Activated CD4-positive, alpha-beta T cell treated with anti-CD3 and anti-CD28 coated beads for 36 hours (primary cell): ENCODE measurements at regions not wholly inside any gene's neighbourhood (a gene's known extent, or its start where the extent isn't known, plus 50 kb on each side); places are given as distances from the start of the nearest gene placed in this dataset.

Experiments
- ATAC-seq: fragments of 200-7000 bp; cut with Tn5 transposase; one replicate; pipeline ENCODE4 v1.10.0; 2021; ENCODE audit warnings: mild to moderate bottlenecking, moderate library complexity
- CTCF ChIA-PET: fragments of 350-600 bp; sonication (Branson Sonifier 250); formaldehyde crosslinking; loops from one replicate; lab custom pipeline; 2021; ENCODE audit warnings: antibody characterized with exemption; lab: Charles Lee
- POLR2A ChIA-PET: fragments of 350-600 bp; sonication (Branson Sonifier 250); formaldehyde crosslinking; loops from one replicate; lab custom pipeline; 2021; ENCODE audit warnings: antibody characterized with exemption, inconsistent platforms; lab: Charles Lee
- DNase-seq: peaks from one replicate; pipeline ENCODE4 v3.0.0-alpha.2; 2020
- H3K27ac Mint-ChIP-seq: one replicate; pipeline ENCODE4 v1.8.0; 2021; ENCODE audit warnings: mixed read lengths
- H3K27me3 Mint-ChIP-seq: one replicate; pipeline ENCODE4 v1.8.0; 2021; ENCODE audit warnings: mixed read lengths
- H3K36me3 Mint-ChIP-seq: one replicate; pipeline ENCODE4 v1.8.0; 2021; ENCODE audit warnings: low read depth, mixed read lengths
- H3K4me1 Mint-ChIP-seq: one replicate; pipeline ENCODE4 v1.8.0; 2021; ENCODE audit warnings: mixed read lengths
- H3K4me3 Mint-ChIP-seq: one replicate; pipeline ENCODE4 v1.8.0; 2021; ENCODE audit warnings: mild to moderate bottlenecking, moderate library complexity, mixed read lengths
- H3K9me3 Mint-ChIP-seq: one replicate; pipeline ENCODE4 v1.8.0; 2021; ENCODE audit warnings: low read depth, mixed read lengths
- intact Hi-C, 2 experiments: fragments of 100-400 bp; cut with DNase I in 1 of 2; cut with micrococcal nuclease in 1 of 2; formaldehyde crosslinking; loops; one replicate each; pipeline versions ENCODE4 v1.14.2 to v1.15.1; 2022 to 2024; cut with DNase I, micrococcal nuclease

- ATAC-seq (peak; percentile 36), DNase-seq (peak; percentile 68)
- no peaks in the 10 kb centered on the region for H3K27me3 Mint-ChIP-seq
- H3K36me3 Mint-ChIP-seq, result no peaks in the 10 kb centered on the region
- no peak overlapping the region for H3K4me3 Mint-ChIP-seq
- no peaks in the 10 kb centered on the region for H3K9me3 Mint-ChIP-seq
- ChIA-PET CTCF (interaction anchor here (1.1 kb wide), 1 partner anchor 612 kb away, joined by 4 read pairs; no protein-coding TSS in a partner anchor), POLR2A (no interaction called here)
- no peaks in the 10 kb centered on the region for H3K4me1 Mint-ChIP-seq
- H3K27ac Mint-ChIP-seq, result no peak overlapping the region
- intact Hi-C loops, result loop anchor here (1.0 to 10.0 kb wide), 3 partner anchors 609 to 761 kb away; no protein-coding TSS in a partner anchor
These were observed 814.8 kb downstream of the MAFB start for GRCh38 chr20:39874049-39874893.

- H3K4me3 Mint-ChIP-seq, result no peak overlapping the region
- no peak for ATAC-seq
- ChIA-PET CTCF (interaction anchor here (1.1 kb wide), 1 partner anchor 611 kb away, joined by 4 read pairs; no protein-coding TSS in a partner anchor), POLR2A (no interaction called here)
- intact Hi-C loops, result loop anchor here in 1 of 2 experiments (10.0 kb wide), 1 partner anchor 608 kb away; no protein-coding TSS in a partner anchor
- no peak overlapping the region for H3K27ac Mint-ChIP-seq
- H3K9me3 Mint-ChIP-seq, result no peaks in the 10 kb centered on the region
- H3K36me3 Mint-ChIP-seq, result no peaks in the 10 kb centered on the region
- DNase-seq, result no peak
- no peaks in the 10 kb centered on the region for H3K4me1 Mint-ChIP-seq
- H3K27me3 Mint-ChIP-seq, result no peaks in the 10 kb centered on the region
These were observed 815.8 kb downstream of the MAFB start for GRCh38 chr20:39873286-39873685.

GRCh38 chr20:39871013-39871412 lies 818.0 kb downstream of the MAFB start:
- no peak for ATAC-seq
- no peak overlapping the region for H3K4me3 Mint-ChIP-seq
- H3K27me3 Mint-ChIP-seq, result peaks cover 3% of the 10 kb centered on the region
- CTCF ChIA-PET, result no interaction called here
- H3K9me3 Mint-ChIP-seq, result no peaks in the 10 kb centered on the region
- intact Hi-C loops, result loop anchor here in 1 of 2 experiments (10.0 kb wide), 1 partner anchor 606 kb away; no protein-coding TSS in a partner anchor
- POLR2A ChIA-PET, result no interaction called here
- no peak for DNase-seq
- H3K4me1 Mint-ChIP-seq, result no peaks in the 10 kb centered on the region
- no peaks in the 10 kb centered on the region for H3K36me3 Mint-ChIP-seq
- no peak overlapping the region for H3K27ac Mint-ChIP-seq

DNA sequence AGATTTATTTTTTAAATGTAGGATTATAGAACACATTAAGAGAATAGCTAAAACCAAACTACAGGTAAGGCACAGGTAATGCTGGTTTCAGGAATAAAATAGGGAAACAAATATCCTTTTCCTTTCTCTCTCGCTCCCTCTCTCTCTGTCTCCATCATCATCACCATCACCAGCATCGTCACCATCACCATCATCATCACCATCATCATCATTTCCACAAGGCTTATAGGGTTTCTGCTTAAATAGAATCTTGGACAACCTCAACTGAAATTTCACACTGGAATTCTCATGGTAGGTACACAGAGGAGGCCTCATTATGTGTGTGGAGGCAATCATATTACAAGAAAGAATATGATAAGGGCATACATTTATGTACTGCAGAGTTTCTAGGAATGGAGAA lies 823.6 kb downstream of the MAFB start:
- intact Hi-C loops, result no loop called here
- H3K27ac Mint-ChIP-seq, result no peak overlapping the region
- H3K4me1 Mint-ChIP-seq, result no peaks in the 10 kb centered on the region
- CTCF ChIA-PET, result no interaction called here
- H3K9me3 Mint-ChIP-seq, result no peaks in the 10 kb centered on the region
- POLR2A ChIA-PET, result no interaction called here
- no peaks in the 10 kb centered on the region for H3K36me3 Mint-ChIP-seq
- no peak for ATAC-seq
- H3K4me3 Mint-ChIP-seq, result no peak overlapping the region
- peaks cover 8% of the 10 kb centered on the region for H3K27me3 Mint-ChIP-seq
- no peak for DNase-seq

DNA sequence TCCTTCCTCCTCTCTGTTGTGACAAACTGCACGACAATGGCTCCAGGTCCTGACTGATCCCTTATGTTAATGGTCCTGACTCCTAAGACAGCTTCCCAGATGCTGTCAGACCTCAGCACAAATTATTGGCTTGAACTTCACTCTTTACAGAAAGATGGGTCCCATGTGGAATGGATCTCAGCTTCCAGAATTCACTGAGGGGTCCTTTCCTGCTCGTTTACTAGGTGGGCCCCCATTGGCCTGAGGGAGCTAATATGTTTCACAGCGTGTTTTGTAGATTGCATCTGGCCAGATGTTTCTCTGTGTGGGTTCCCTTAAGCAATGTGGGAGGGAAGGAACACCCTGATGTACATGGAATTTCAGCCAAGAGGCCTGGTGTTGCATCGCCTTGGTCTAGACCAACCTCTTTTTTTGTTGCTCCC lies 826.6 kb downstream of the MAFB start:
- DNase-seq (no peak), ATAC-seq (no peak)
- peaks cover 3% of the 10 kb centered on the region for H3K9me3 Mint-ChIP-seq
- no peaks in the 10 kb centered on the region for H3K4me1 Mint-ChIP-seq
- ChIA-PET CTCF (no interaction called here), POLR2A (no interaction called here)
- intact Hi-C loops, result no loop called here
- H3K36me3 Mint-ChIP-seq, result no peaks in the 10 kb centered on the region
- H3K27me3 Mint-ChIP-seq, result peaks cover 11% of the 10 kb centered on the region
- H3K4me3 Mint-ChIP-seq, result no peak overlapping the region
- H3K27ac Mint-ChIP-seq, result no peak overlapping the region

DNA sequence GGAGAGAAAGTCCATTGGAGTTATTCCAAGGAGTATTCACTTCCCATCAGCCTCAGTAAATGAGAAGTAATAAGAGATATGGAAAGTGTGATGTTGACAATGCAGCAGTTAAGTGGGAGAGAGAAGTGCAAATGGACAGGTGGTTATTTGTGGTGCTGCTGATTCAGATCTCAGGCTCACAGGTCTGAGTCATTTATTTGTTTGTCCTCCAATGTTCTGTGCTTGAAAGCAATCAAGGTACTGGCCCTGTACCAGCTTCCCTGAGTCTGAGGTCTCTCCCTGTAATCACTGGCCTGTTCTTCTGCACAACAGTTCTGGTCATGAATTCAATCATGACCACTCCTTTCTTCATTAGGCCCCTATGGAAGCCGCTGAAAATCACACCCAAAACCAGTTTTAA lies 827.7 kb downstream of the MAFB start:
- intact Hi-C loops, result no loop called here
- Mint-ChIP-seq H3K9me3 (peaks cover 3% of the 10 kb centered on the region), H3K4me1 (no peaks in the 10 kb centered on the region), H3K27ac (no peak overlapping the region), H3K4me3 (no peak overlapping the region), H3K27me3 (peaks cover 8% of the 10 kb centered on the region), H3K36me3 (no peaks in the 10 kb centered on the region)
- DNase-seq (no peak), ATAC-seq (no peak)
- CTCF ChIA-PET, result no interaction called here
- POLR2A ChIA-PET, result no interaction called here

GRCh38 chr20:39857835-39858234 lies 831.2 kb downstream of the MAFB start:
- ATAC-seq (no peak), DNase-seq (no peak)
- peaks cover 3% of the 10 kb centered on the region for H3K9me3 Mint-ChIP-seq
- ChIA-PET CTCF (no interaction called here), POLR2A (no interaction called here)
- no peak overlapping the region for H3K27ac Mint-ChIP-seq
- H3K4me1 Mint-ChIP-seq, result no peaks in the 10 kb centered on the region
- no peaks in the 10 kb centered on the region for H3K36me3 Mint-ChIP-seq
- peaks cover 6% of the 10 kb centered on the region for H3K27me3 Mint-ChIP-seq
- intact Hi-C loops, result no loop called here
- H3K4me3 Mint-ChIP-seq, result no peak overlapping the region

DNA sequence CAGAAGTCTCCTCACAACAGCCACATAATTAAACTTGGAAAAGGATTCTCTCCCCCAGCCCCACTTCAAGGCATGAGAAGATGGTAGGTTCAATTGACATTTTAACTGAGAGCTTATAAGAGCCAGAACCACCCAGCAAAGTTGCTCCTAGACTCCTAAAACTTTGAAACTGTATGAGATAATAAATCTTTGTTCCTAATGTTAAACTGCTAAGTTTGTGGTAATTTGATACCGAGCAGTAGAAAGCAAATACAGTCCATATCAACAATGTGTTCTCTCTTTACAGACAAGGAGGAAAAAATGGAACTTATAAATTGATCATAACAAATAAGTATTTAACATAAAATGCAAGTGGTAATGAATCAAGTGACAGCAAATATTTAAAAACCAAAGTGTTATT lies 831.8 kb downstream of the MAFB start:
- peaks cover 6% of the 10 kb centered on the region for H3K27me3 Mint-ChIP-seq
- intact Hi-C loops, result no loop called here
- ChIA-PET POLR2A (no interaction called here), CTCF (no interaction called here)
- DNase-seq (no peak), ATAC-seq (no peak)
- no peaks in the 10 kb centered on the region for H3K36me3 Mint-ChIP-seq
- peaks cover 3% of the 10 kb centered on the region for H3K9me3 Mint-ChIP-seq
- H3K4me1 Mint-ChIP-seq, result no peaks in the 10 kb centered on the region
- H3K4me3 Mint-ChIP-seq, result no peak overlapping the region
- H3K27ac Mint-ChIP-seq, result no peak overlapping the region

DNA sequence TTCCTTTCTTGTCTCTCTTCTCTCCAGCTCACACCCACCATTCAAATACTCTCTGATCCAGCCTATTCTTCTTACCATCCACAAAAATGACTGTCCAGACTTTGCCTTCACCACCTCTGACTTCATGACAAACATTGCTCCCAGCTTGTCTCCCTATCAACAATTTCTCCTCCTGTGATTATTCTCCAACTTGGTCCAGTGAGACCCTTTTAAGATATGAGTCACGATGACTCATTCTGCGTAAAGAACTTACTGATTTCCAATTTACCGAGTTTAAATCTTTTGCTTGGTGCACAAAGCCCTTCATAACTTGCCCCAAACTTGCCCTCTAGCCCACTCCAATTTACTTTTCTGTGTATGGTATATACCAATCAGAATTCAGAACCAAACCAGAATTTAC lies 833.2 kb downstream of the MAFB start:
- Mint-ChIP-seq H3K4me1 (no peaks in the 10 kb centered on the region), H3K27me3 (peaks cover 6% of the 10 kb centered on the region), H3K27ac (no peak overlapping the region), H3K36me3 (no peaks in the 10 kb centered on the region), H3K9me3 (peaks cover 3% of the 10 kb centered on the region), H3K4me3 (no peak overlapping the region)
- ChIA-PET POLR2A (no interaction called here), CTCF (no interaction called here)
- intact Hi-C loops, result no loop called here
- ATAC-seq, result no peak
- DNase-seq, result no peak

DNA sequence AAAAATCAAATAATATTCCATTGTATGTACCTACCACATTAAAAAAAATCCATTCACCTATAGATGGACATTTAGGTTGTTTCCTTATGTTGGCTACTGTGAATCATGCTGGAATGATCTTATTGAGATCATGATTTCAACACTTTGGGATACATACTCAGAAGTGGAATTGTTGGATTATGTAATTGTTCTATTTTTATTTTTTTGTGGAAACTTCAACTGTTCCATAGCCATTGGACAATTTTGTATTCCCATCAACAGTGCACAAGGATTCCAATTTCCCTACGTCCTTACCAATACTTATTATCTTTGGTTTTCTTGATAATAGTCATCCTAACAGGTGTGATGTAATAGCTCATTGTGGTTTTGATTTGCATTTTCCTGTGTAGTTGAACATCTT lies 834.0 kb downstream of the MAFB start:
- intact Hi-C loops, result no loop called here
- no peak overlapping the region for H3K27ac Mint-ChIP-seq
- H3K27me3 Mint-ChIP-seq, result peaks cover 6% of the 10 kb centered on the region
- H3K4me3 Mint-ChIP-seq, result no peak overlapping the region
- ATAC-seq (no peak), DNase-seq (no peak)
- H3K9me3 Mint-ChIP-seq, result peaks cover 3% of the 10 kb centered on the region
- ChIA-PET POLR2A (no interaction called here), CTCF (no interaction called here)
- no peaks in the 10 kb centered on the region for H3K4me1 Mint-ChIP-seq
- H3K36me3 Mint-ChIP-seq, result no peaks in the 10 kb centered on the region

- peaks cover 2% of the 10 kb centered on the region for H3K9me3 Mint-ChIP-seq
- ChIA-PET POLR2A (interaction anchor here (0.6 kb wide), 1 partner anchor 152 kb away, joined by 3 read pairs; no protein-coding TSS in a partner anchor), CTCF (no interaction called here)
These were observed 835.4 kb downstream of the MAFB start for GRCh38 chr20:39853636-39854035.

GRCh38 chr20:39853050-39853449 lies 836.0 kb downstream of the MAFB start:
- H3K9me3 Mint-ChIP-seq, result no peaks in the 10 kb centered on the region
- H3K4me3 Mint-ChIP-seq, result no peak overlapping the region
- no peaks in the 10 kb centered on the region for H3K4me1 Mint-ChIP-seq
- CTCF ChIA-PET, result no interaction called here
- intact Hi-C loops, result no loop called here
- DNase-seq, result no peak
- no peak overlapping the region for H3K27ac Mint-ChIP-seq
- peaks cover 2% of the 10 kb centered on the region for H3K27me3 Mint-ChIP-seq
- H3K36me3 Mint-ChIP-seq, result no peaks in the 10 kb centered on the region
- no peak for ATAC-seq
- POLR2A ChIA-PET, result interaction anchor here (0.6 kb wide), 1 partner anchor 151 kb away, joined by 3 read pairs; no protein-coding TSS in a partner anchor

More at GRCh38 chr20:39853636-39854035, 835.4 kb downstream of the MAFB start:
- intact Hi-C loops, result no loop called here
- Mint-ChIP-seq H3K4me1 (no peaks in the 10 kb centered on the region), H3K27me3 (peaks cover 5% of the 10 kb centered on the region), H3K27ac (no peak overlapping the region), H3K4me3 (no peak overlapping the region), H3K36me3 (no peaks in the 10 kb centered on the region)
- DNase-seq (no peak), ATAC-seq (no peak)
